ENCODE measurements at regions not wholly inside any gene's neighbourhood (a gene's known extent, or its start where the extent isn't known, plus 50 kb on each side); places are given as distances from the start of the nearest gene placed in this dataset.

GRCh38 chr1:78385744-78386462 lies 104.9 kb upstream of the PTGFR start:
- no peaks in the 10 kb centered on the region for H3K36me3 Mint-ChIP-seq
- Histone ChIP-seq H3K9ac (no peak overlapping the region), H3K4me3 (no peak overlapping the region), H3K4me1 (peaks cover 4% of the 10 kb centered on the region), H3K9me3 (ENCODE audit: low read depth) (no peaks in the 10 kb centered on the region), H3K4me2 (no peak overlapping the region), H3F3A (ENCODE audit: low read depth) (no peaks in the 10 kb centered on the region), H3K36me3 (no peaks in the 10 kb centered on the region), H3K27me3 (no peaks in the 10 kb centered on the region), H3K27ac (no peak overlapping the region), H4K20me1 (ENCODE audit: low read depth) (no peaks in the 10 kb centered on the region), H2AFZ (replicated peaks) (no peak overlapping the region), H3K79me2 (ENCODE audit: low read depth) (no peaks in the 10 kb centered on the region)
- H3K27ac Mint-ChIP-seq, result no peak overlapping the region
- no peak for TF ChIP-seq CTCF (IDR thresholded peaks at IDR 0.05)
- no peak for TF ChIP-seq EZH2 (IDR thresholded peaks at IDR 0.05)
- no peak for TF ChIP-seq EZH2phosphoT487 (IDR thresholded peaks at IDR 0.05)
- no peaks in the 10 kb centered on the region for H3K9me3 Mint-ChIP-seq
- H3K4me1 Mint-ChIP-seq, result peaks cover 5% of the 10 kb centered on the region
- peaks cover 2% of the 10 kb centered on the region for H3K27me3 Mint-ChIP-seq (ENCODE audit: insufficient read depth, low read depth)
- DNase-seq (ENCODE audit: low spot score), result no peak
- no peak overlapping the region for H3K4me3 Mint-ChIP-seq

- Histone ChIP-seq H4K20me1 (ENCODE audit: low read depth) (no peaks in the 10 kb centered on the region), H2AFZ (replicated peaks) (no peak overlapping the region), H3K9me3 (ENCODE audit: low read depth) (no peaks in the 10 kb centered on the region), H3K79me2 (ENCODE audit: low read depth) (no peaks in the 10 kb centered on the region), H3K4me1 (peaks cover 4% of the 10 kb centered on the region), H3K4me3 (no peak overlapping the region), H3K4me2 (no peak overlapping the region), H3K27ac (no peak overlapping the region), H3K36me3 (no peaks in the 10 kb centered on the region), H3K9ac (no peak overlapping the region), H3K27me3 (no peaks in the 10 kb centered on the region), H3F3A (ENCODE audit: low read depth) (no peaks in the 10 kb centered on the region)
- Mint-ChIP-seq H3K36me3 (no peaks in the 10 kb centered on the region), H3K9me3 (no peaks in the 10 kb centered on the region), H3K27ac (no peak overlapping the region), H3K4me1 (peaks cover 5% of the 10 kb centered on the region), H3K4me3 (no peak overlapping the region), H3K27me3 (ENCODE audit: insufficient read depth, low read depth) (peaks cover 2% of the 10 kb centered on the region)
- TF ChIP-seq CTCF (IDR thresholded peaks at IDR 0.05) (no peak), EZH2 (IDR thresholded peaks at IDR 0.05) (no peak), EZH2phosphoT487 (IDR thresholded peaks at IDR 0.05) (no peak)
- DNase-seq (ENCODE audit: low spot score), result peak; percentile 3
These were observed 103.6 kb upstream of the PTGFR start for GRCh38 chr1:78387201-78387600.

- Mint-ChIP-seq H3K4me3 (no peak overlapping the region), H3K4me1 (peaks cover 5% of the 10 kb centered on the region), H3K36me3 (no peaks in the 10 kb centered on the region), H3K27ac (no peak overlapping the region), H3K27me3 (ENCODE audit: insufficient read depth, low read depth) (peaks cover 2% of the 10 kb centered on the region), H3K9me3 (no peaks in the 10 kb centered on the region)
- no peak overlapping the region for H3K27ac ChIP-seq
- no peak for DNase-seq (ENCODE audit: low spot score)
- H3K9me3 ChIP-seq (ENCODE audit: low read depth), result no peaks in the 10 kb centered on the region
- H3K79me2 ChIP-seq (ENCODE audit: low read depth), result no peaks in the 10 kb centered on the region
- no peaks in the 10 kb centered on the region for H3F3A ChIP-seq (ENCODE audit: low read depth)
- peaks cover 4% of the 10 kb centered on the region for H3K4me1 ChIP-seq
- H4K20me1 ChIP-seq (ENCODE audit: low read depth), result no peaks in the 10 kb centered on the region
- H3K27me3 ChIP-seq, result no peaks in the 10 kb centered on the region
- no peak overlapping the region for H2AFZ ChIP-seq (replicated peaks)
- no peak overlapping the region for H3K4me2 ChIP-seq
- no peak overlapping the region for H3K4me3 ChIP-seq
- TF ChIP-seq CTCF (IDR thresholded peaks at IDR 0.05), result no peak
- no peak for TF ChIP-seq EZH2 (IDR thresholded peaks at IDR 0.05)
- TF ChIP-seq EZH2phosphoT487 (IDR thresholded peaks at IDR 0.05), result no peak
- no peaks in the 10 kb centered on the region for H3K36me3 ChIP-seq
- H3K9ac ChIP-seq, result no peak overlapping the region
These were observed 102.9 kb upstream of the PTGFR start for GRCh38 chr1:78387871-78388270.
